ENCODE measurements at regions not wholly inside any gene's neighbourhood (a gene's known extent, or its start where the extent isn't known, plus 50 kb on each side); places are given as distances from the start of the nearest gene placed in this dataset.

- no peak for TF ChIP-seq CTCF (conservative IDR thresholded peaks at IDR 0.05 in 1 of 2, IDR thresholded peaks at IDR 0.05 in 1 of 2; ENCODE audit: extremely low read depth in 1 of 2, insufficient read depth in 1 of 2, low read depth in 1 of 2, low read length in 2 of 2)
- TF ChIP-seq EZH2 (IDR thresholded peaks at IDR 0.05; ENCODE audit: borderline replicate concordance, low read length), result no peak
Measured at GRCh38 chr3:109572301-109572700, 235.0 kb upstream of the DPPA4 start.

All from mammary epithelial cell (primary cell).